Loucy (cell line): ENCODE measurements at regions not wholly inside any gene's neighbourhood (a gene's known extent, or its start where the extent isn't known, plus 50 kb on each side); places are given as distances from the start of the nearest gene placed in this dataset.

Experiments used
- H2AFZ ChIP-seq: fragments of 200-600 bp; sonication (generic); 2 replicates; pipeline ENCODE4 v1.6.0; 2016; ENCODE audit warnings: antibody characterized with exemption, mild to moderate bottlenecking, low read length, moderate library complexity
- H3F3A ChIP-seq: fragments of 200-600 bp; 2 replicates; pipeline ENCODE4 v1.6.0; 2016; ENCODE audit warnings: antibody characterized with exemption, low read depth, mild to moderate bottlenecking
- H3K27me3 ChIP-seq: fragments of 200-600 bp; sonication (generic); 2 replicates; pipeline ENCODE4 v1.6.1; 2014; ENCODE audit warnings: low read length, mild to moderate bottlenecking; ENCODE audit not compliant: insufficient read depth, poor library complexity, severe bottlenecking
- H3K36me3 ChIP-seq: fragments of 200-600 bp; sonication (generic); 2 replicates; pipeline ENCODE4 v1.6.1; 2016; ENCODE audit warnings: low read length; ENCODE audit not compliant: insufficient read depth
- H3K4me1 ChIP-seq: fragments of 200-600 bp; sonication (generic); 2 replicates; pipeline ENCODE4 v1.5.1; 2014; ENCODE audit warnings: low read length, mild to moderate bottlenecking; ENCODE audit not compliant: insufficient read depth, poor library complexity, severe bottlenecking
- H3K4me2 ChIP-seq: fragments of 200-600 bp; sonication (generic); 2 replicates; pipeline ENCODE4 v1.6.0; 2014; ENCODE audit warnings: antibody characterized with exemption, low read length, low read depth, mild to moderate bottlenecking; ENCODE audit not compliant: poor library complexity, severe bottlenecking
- H3K4me3 ChIP-seq: fragments of 200-600 bp; sonication (generic); 2 replicates; pipeline ENCODE4 v1.5.1; 2014; ENCODE audit warnings: low read length, mild to moderate bottlenecking, mixed read lengths; ENCODE audit not compliant: poor library complexity, severe bottlenecking
- H3K79me2 ChIP-seq: fragments of 200-600 bp; sonication (generic); 2 replicates; pipeline ENCODE4 v1.6.1; 2014; ENCODE audit warnings: low read length; ENCODE audit not compliant: insufficient read depth
- H3K9ac ChIP-seq: fragments of 200-600 bp; sonication (generic); 2 replicates; pipeline ENCODE4 v1.6.0; 2014; ENCODE audit warnings: mild to moderate bottlenecking, low read depth, low read length, moderate library complexity; ENCODE audit not compliant: poor library complexity, severe bottlenecking
- H3K9me2 ChIP-seq: fragments of 200-600 bp; sonication (generic); replicated peaks from 2 replicates; pipeline ENCODE4 v1.6.1; 2016; ENCODE audit warnings: low read depth, low read length, mixed read lengths
- H3K9me3 ChIP-seq: fragments of 200-600 bp; sonication (generic); 2 replicates; pipeline ENCODE4 v1.6.1; 2014; ENCODE audit warnings: mild to moderate bottlenecking, antibody characterized with exemption, low read length, low read depth; ENCODE audit not compliant: insufficient read depth
- H4K20me1 ChIP-seq: fragments of 200-600 bp; sonication (generic); 2 replicates; pipeline ENCODE4 v1.6.0; 2014; ENCODE audit warnings: antibody characterized with exemption, low read length, mild to moderate bottlenecking; ENCODE audit not compliant: insufficient read depth, poor library complexity, severe bottlenecking
- CTCF ChIP-seq: fragments of 200-600 bp; sonication (generic); conservative IDR thresholded peaks from 2 replicates; pipeline ENCODE4 v1.5.1; 2014; ENCODE audit warnings: mild to moderate bottlenecking, antibody characterized with exemption, low read length
- EZH2phosphoT487 ChIP-seq: fragments of 200-600 bp; IDR thresholded peaks from 2 replicates; pipeline ENCODE4 v1.6.1; 2018; ENCODE audit warnings: antibody characterized with exemption, mild to moderate bottlenecking, moderate library complexity, borderline replicate concordance

GRCh38 chr5:5071554-5071953 is 68.6 kb upstream of the ADAMTS16 start:
- TF ChIP-seq CTCF, result no peak
- no peak for TF ChIP-seq EZH2phosphoT487
- H3K79me2 ChIP-seq, result no peaks in the 10 kb centered on the region
- H3K9ac ChIP-seq, result no peak overlapping the region
- H3K4me1 ChIP-seq, result no peaks in the 10 kb centered on the region
- H3K36me3 ChIP-seq, result no peaks in the 10 kb centered on the region
- H3F3A ChIP-seq, result no peaks in the 10 kb centered on the region
- no peaks in the 10 kb centered on the region for H3K27me3 ChIP-seq
- H3K4me2 ChIP-seq, result no peak overlapping the region
- H3K9me3 ChIP-seq, result no peaks in the 10 kb centered on the region
- no peak overlapping the region for H2AFZ ChIP-seq
- H4K20me1 ChIP-seq, result no peaks in the 10 kb centered on the region
- no peaks in the 10 kb centered on the region for H3K9me2 ChIP-seq
- H3K4me3 ChIP-seq, result no peak overlapping the region

DNA sequence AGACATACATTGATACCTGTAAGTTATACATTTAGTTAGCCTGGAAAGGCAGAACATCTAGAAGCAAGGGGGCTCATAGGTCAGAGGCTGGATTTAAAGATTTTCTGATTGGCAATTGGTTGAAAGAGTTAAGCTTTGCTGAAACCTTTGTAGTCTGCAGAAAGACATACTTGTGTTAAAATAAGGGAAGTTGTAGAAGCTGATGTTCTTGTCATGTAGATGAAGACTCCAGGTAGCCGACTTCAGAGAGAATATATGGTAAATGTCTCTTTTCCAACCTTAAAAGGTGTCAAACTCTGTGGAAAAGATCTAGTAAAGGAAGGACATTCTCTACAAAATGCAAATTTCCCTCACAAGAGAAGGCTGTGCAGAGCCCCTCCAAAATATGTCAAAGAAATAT is 62.9 kb upstream of the ADAMTS16 start:
- Histone ChIP-seq H3K36me3 (no peaks in the 10 kb centered on the region), H3K27me3 (no peaks in the 10 kb centered on the region), H2AFZ (no peak overlapping the region), H3K4me3 (no peak overlapping the region), H3K9ac (no peak overlapping the region), H3K79me2 (no peaks in the 10 kb centered on the region), H3F3A (no peaks in the 10 kb centered on the region), H3K4me1 (no peaks in the 10 kb centered on the region), H3K9me3 (no peaks in the 10 kb centered on the region), H3K9me2 (no peaks in the 10 kb centered on the region), H4K20me1 (no peaks in the 10 kb centered on the region), H3K4me2 (no peak overlapping the region)
- TF ChIP-seq EZH2phosphoT487, result no peak
- TF ChIP-seq CTCF, result no peak

DNA sequence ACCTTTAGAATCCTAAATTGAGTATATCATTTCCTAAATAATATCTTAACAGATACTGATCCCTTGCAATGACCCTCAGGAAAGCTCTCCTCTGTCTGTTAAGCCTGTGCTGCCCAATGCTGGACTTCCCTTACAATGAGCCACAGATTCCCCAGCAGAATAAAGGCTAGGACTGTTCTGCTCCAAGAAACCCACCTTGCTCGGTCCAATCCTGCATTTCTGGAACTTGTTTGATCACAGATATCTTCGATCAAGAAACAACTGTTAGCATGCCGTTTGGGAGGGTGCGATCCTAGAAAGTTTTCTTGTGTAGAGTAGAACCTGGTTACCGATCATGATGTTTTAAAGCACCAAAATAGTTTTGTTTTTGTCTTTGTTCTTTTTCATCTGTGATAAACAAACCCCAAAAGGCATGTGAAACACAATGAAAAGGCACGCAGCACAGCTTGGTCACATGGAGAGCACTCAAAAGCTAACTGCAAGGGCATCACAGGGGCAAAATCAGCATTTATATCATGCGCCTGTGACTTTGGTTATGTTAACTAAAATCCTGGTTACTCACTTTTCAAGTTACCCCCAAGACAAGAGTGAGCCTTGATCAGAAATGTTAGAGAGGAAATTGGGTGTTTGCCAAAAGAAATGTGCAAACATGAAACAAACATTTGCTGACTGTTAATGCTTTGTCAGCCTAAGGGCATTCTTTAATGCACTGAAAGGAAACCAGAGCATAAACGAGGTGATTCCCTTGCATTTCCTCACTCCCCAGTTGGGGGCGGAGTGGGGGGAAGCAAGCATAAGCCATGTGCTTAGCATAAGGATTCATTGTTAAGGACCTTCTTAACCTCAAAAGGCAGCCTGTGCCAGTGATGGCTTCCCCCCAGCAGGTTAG is 61.9 kb upstream of the ADAMTS16 start:
- TF ChIP-seq EZH2phosphoT487, result no peak
- TF ChIP-seq CTCF, result no peak

More for the DNA sequence above, 61.9 kb upstream of the ADAMTS16 start:
- Histone ChIP-seq H2AFZ (no peak overlapping the region), H3K27me3 (no peaks in the 10 kb centered on the region), H3K9me3 (no peaks in the 10 kb centered on the region), H3K79me2 (no peaks in the 10 kb centered on the region), H3K4me3 (no peak overlapping the region), H3K9ac (no peak overlapping the region), H3F3A (no peaks in the 10 kb centered on the region), H3K4me1 (no peaks in the 10 kb centered on the region), H3K9me2 (no peaks in the 10 kb centered on the region), H3K36me3 (no peaks in the 10 kb centered on the region), H4K20me1 (no peaks in the 10 kb centered on the region), H3K4me2 (no peak overlapping the region)
